Left ventricle myocardium inferior (tissue), 1 donor: ENCODE measurements at regions not wholly inside any gene's neighbourhood (a gene's known extent, or its start where the extent isn't known, plus 50 kb on each side); places are given as distances from the start of the nearest gene placed in this dataset.

Experiments
- DNase-seq: peaks from one replicate; pipeline ENCODE4 v3.0.0-alpha.2; 2020
- H3K27ac ChIP-seq: fragments of 200-600 bp; replicated peaks from 2 replicates; pipeline ENCODE4 v1.8.0; 2021
- H3K27me3 ChIP-seq: fragments of 200-600 bp; 2 replicates; pipeline ENCODE4 v1.8.0; 2021; ENCODE audit warnings: low read depth
- H3K36me3 ChIP-seq: fragments of 200-600 bp; 2 replicates; pipeline ENCODE4 v1.8.0; 2021
- H3K4me1 ChIP-seq: fragments of 200-600 bp; 2 replicates; pipeline ENCODE4 v1.8.0; 2021
- H3K4me3 ChIP-seq: fragments of 200-600 bp; 2 replicates; pipeline ENCODE4 v1.8.0; 2021; ENCODE audit warnings: mild to moderate bottlenecking, moderate library complexity
- H3K9me3 ChIP-seq: fragments of 200-600 bp; replicated peaks from 2 replicates; pipeline ENCODE4 v1.8.0; 2021
- intact Hi-C: fragments of 100-400 bp; cut with micrococcal nuclease; formaldehyde crosslinking; loops from one replicate; pipeline ENCODE4 v1.11.0; 2022
- TF ChIP-seq, protein P1 (sequence below): fragments of 200-600 bp; IDR thresholded peaks from 2 replicates; pipeline ENCODE4 v1.8.0; 2021; ENCODE audit warnings: antibody characterized with exemption, mild to moderate bottlenecking, borderline replicate concordance
- donor health status: DM: no; HTN: yes; CAD: no; lungs with severe emphysema.

DNA sequence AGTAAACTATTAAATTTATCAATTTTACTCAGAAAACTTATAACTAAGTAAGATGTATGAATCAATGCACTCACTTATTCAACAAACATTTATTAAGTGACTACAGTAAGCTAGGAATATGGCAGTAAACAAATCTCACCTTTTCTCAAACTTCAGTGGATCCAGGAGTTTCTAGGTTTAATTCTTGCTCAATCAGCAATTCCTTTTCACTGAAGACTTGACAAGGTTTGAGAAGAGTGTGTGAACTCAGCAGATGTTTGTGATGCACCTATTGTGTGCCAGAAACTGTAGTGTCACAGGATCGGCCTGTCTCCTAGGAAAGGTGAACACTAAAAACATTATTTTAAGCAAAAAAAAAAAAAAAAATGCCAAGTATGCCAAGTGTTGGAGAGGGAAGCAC, 167.8 kb downstream of the ALG10 start:
- Histone ChIP-seq H3K36me3 (no peaks in the 10 kb centered on the region), H3K4me3 (no peak overlapping the region), H3K27ac (peak overlapping the region; percentile 56), H3K27me3 (no peaks in the 10 kb centered on the region), H3K9me3 (no peaks in the 10 kb centered on the region), H3K4me1 (peaks cover 8% of the 10 kb centered on the region)
- intact Hi-C loops = no loop called here
- TF ChIP-seq, protein P1, sequence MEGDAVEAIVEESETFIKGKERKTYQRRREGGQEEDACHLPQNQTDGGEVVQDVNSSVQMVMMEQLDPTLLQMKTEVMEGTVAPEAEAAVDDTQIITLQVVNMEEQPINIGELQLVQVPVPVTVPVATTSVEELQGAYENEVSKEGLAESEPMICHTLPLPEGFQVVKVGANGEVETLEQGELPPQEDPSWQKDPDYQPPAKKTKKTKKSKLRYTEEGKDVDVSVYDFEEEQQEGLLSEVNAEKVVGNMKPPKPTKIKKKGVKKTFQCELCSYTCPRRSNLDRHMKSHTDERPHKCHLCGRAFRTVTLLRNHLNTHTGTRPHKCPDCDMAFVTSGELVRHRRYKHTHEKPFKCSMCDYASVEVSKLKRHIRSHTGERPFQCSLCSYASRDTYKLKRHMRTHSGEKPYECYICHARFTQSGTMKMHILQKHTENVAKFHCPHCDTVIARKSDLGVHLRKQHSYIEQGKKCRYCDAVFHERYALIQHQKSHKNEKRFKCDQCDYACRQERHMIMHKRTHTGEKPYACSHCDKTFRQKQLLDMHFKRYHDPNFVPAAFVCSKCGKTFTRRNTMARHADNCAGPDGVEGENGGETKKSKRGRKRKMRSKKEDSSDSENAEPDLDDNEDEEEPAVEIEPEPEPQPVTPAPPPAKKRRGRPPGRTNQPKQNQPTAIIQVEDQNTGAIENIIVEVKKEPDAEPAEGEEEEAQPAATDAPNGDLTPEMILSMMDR = no peak
- DNase-seq = no peak

- no peak overlapping the region for H3K27ac ChIP-seq
- no peaks in the 10 kb centered on the region for H3K4me1 ChIP-seq
- TF ChIP-seq, protein P1 = no peak
- intact Hi-C loops = no loop called here
- H3K9me3 ChIP-seq = peaks cover 7% of the 10 kb centered on the region
- no peak overlapping the region for H3K4me3 ChIP-seq
- peaks cover 5% of the 10 kb centered on the region for H3K27me3 ChIP-seq
- H3K36me3 ChIP-seq = no peaks in the 10 kb centered on the region
- no peak for DNase-seq
Observed at GRCh38 chr12:34198924-34199323, 176.6 kb downstream of the ALG10 start.

DNA sequence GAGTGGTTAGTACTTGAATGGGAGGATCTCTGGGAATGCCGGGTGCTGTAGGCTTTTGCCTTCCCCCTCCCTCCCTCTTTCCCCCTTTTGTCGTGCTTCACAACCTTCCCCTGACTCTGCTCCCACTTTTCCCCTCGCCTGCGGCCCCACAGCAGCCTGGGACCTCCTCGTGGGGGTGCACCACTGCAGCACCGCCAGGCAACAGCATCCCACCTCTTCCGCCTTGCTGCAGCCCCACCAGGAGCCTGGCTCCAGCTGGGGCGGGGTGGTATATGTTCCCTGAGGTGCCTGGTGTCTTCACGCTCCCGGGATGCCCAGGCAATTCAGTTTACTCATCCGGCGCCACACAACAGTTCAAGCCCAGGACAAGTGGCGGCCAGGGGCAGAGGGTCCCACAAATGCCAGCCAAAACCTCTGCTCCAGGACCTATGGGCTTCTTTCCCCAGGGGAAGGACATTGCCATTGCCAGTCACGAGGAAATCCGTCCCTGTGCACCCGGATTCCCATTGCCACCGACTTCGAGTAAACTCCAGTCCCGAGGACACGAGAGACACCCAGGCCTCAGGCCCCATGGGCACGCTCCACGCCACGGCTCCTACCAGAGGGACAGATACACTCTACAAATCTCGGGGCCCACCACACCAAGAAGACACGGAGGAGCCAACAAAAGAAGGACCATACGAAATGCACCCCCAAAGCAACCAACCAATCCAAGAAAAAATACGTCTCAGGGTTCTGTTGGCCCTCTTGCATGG, 181.7 kb downstream of the ALG10 start:
- no peaks in the 10 kb centered on the region for H3K9me3 ChIP-seq
- H3K36me3 ChIP-seq = no peaks in the 10 kb centered on the region
- no peak for DNase-seq
- intact Hi-C loops = no loop called here
- H3K4me1 ChIP-seq = no peaks in the 10 kb centered on the region
- TF ChIP-seq, protein P1 = no peak
- no peak overlapping the region for H3K27ac ChIP-seq
- no peak overlapping the region for H3K4me3 ChIP-seq
- H3K27me3 ChIP-seq = no peaks in the 10 kb centered on the region

- no peak for DNase-seq
- TF ChIP-seq, protein P1 = no peak
- Histone ChIP-seq H3K36me3 (no peaks in the 10 kb centered on the region), H3K27ac (no peak overlapping the region), H3K4me3 (no peak overlapping the region), H3K27me3 (no peaks in the 10 kb centered on the region), H3K9me3 (no peaks in the 10 kb centered on the region), H3K4me1 (no peaks in the 10 kb centered on the region)
- intact Hi-C loops = no loop called here
Observed at GRCh38 chr12:34204830-34205285, 182.6 kb downstream of the ALG10 start.

DNA sequence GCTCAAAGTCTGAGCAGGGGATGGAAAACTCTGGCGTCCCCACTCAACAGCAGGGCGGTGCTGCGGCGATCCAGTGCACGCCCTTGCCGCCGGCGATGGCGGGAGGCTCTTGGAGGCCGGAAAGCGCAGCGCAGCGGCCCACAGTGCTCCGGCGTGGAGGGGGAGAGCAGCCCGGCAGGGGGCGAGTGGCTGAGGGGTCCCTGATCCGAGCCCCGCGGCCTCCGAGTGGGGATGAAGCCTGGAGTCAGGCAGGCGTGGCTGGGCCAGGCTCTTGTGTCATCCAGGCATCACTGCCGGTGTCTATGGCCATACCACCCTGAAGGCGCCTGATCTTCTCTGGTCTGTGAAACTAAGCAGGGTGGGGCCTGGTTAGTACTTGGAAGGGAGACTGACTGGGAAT, 183.1 kb downstream of the ALG10 start:
- Histone ChIP-seq H3K4me3 (no peak overlapping the region), H3K36me3 (no peaks in the 10 kb centered on the region), H3K4me1 (no peaks in the 10 kb centered on the region), H3K27ac (no peak overlapping the region), H3K9me3 (no peaks in the 10 kb centered on the region), H3K27me3 (no peaks in the 10 kb centered on the region)
- TF ChIP-seq, protein P1 = no peak
- intact Hi-C loops = no loop called here
- no peak for DNase-seq
